ENCODE measurements at regions not wholly inside any gene's neighbourhood (a gene's known extent, or its start where the extent isn't known, plus 50 kb on each side); places are given as distances from the start of the nearest gene placed in this dataset.

DNA sequence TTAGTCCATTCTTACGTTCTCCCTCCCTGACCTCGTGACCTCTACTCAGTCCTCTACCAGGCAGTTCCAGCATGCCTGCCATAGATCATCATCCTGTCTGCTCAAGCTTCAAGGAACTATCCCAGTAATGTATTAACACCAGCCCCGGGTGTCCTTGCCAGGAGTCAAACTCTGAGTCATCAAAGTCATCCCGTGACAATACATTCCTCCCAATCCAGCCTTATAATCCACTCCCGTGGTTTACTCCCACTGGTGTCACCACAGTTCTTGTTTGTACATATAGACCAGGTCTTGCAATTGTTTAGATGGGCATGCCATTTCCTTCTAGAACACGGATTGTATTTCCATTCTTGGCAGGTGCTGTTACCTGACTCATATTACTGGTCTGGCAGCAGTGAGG, 68.7 kb upstream of the TAB3 start:
- TF ChIP-seq POLR2AphosphoS5 (IDR thresholded peaks at IDR 0.05) (no peak), EP300 (IDR thresholded peaks at IDR 0.05) (no peak)
- TF ChIP-seq, protein P1, sequence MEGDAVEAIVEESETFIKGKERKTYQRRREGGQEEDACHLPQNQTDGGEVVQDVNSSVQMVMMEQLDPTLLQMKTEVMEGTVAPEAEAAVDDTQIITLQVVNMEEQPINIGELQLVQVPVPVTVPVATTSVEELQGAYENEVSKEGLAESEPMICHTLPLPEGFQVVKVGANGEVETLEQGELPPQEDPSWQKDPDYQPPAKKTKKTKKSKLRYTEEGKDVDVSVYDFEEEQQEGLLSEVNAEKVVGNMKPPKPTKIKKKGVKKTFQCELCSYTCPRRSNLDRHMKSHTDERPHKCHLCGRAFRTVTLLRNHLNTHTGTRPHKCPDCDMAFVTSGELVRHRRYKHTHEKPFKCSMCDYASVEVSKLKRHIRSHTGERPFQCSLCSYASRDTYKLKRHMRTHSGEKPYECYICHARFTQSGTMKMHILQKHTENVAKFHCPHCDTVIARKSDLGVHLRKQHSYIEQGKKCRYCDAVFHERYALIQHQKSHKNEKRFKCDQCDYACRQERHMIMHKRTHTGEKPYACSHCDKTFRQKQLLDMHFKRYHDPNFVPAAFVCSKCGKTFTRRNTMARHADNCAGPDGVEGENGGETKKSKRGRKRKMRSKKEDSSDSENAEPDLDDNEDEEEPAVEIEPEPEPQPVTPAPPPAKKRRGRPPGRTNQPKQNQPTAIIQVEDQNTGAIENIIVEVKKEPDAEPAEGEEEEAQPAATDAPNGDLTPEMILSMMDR (IDR thresholded peaks at IDR 0.05) = no peak

All from esophagus muscularis mucosa (tissue), 4 donors.